ENCODE measurements at regions not wholly inside any gene's neighbourhood (a gene's known extent, or its start where the extent isn't known, plus 50 kb on each side); places are given as distances from the start of the nearest gene placed in this dataset.

DNA sequence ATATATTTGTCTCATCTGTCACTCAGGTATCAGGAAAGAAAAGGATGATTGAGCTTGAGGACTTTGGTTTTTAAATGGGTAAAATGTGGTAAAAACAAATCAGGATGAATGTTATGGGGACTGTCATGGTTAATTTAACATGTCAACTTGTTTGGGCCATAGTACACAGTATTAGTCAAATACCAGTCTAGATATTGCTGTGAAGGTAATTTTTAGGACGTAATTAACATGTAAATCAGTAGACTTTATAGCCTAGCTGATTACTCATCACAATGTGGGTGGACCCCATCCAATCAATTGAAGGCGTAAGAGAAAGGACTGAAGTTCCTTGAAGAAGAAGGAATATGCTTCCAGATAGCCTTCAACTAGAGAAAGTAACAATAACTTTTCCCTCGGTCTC lies 275.7 kb upstream of the ZNF804A start:
- ChIA-PET POLR2A (no interaction called here), CTCF (ENCODE audit: low intra/inter-chr PET ratio) (no interaction called here)
- Histone ChIP-seq H3K79me2 (ENCODE audit: control insufficient read depth, insufficient read depth, low read length) (no peaks in the 10 kb centered on the region), H3K9me3 (replicated peaks; ENCODE audit: control insufficient read depth, insufficient read depth, low read depth, low read length) (no peaks in the 10 kb centered on the region), H3K4me2 (ENCODE audit: insufficient read depth, low read length) (no peak overlapping the region), H3K4me3 (no peak overlapping the region), H3K27me3 (ENCODE audit: control insufficient read depth in 2 of 2, insufficient read depth in 2 of 2, low read length in 2 of 2) (no peaks in the 10 kb centered on the region), H3K9ac (ENCODE audit: insufficient read depth in 1 of 2, low read depth in 2 of 2, low read length in 2 of 2) (no peak overlapping the region), H2AFZ (ENCODE audit: low read depth, low read length) (no peak overlapping the region), H4K20me1 (replicated peaks; ENCODE audit: control insufficient read depth, insufficient read depth, low read length) (no peaks in the 10 kb centered on the region), H3K27ac (ENCODE audit: extremely low read depth, low read depth, low read length) (no peak overlapping the region), H3K4me1 (replicated peaks in 1 of 2; ENCODE audit: control insufficient read depth in 2 of 2, insufficient read depth in 2 of 2, low read length in 2 of 2) (no peaks in the 10 kb centered on the region), H3K36me3 (ENCODE audit: control insufficient read depth, insufficient read depth, low read length) (no peaks in the 10 kb centered on the region), H3K9me1 (ENCODE audit: control insufficient read depth, insufficient read depth, low read length) (no peaks in the 10 kb centered on the region)
- BruUV-seq (replicated peaks): no TSS peak
- TF ChIP-seq COPS2 (conservative IDR thresholded peaks at IDR 0.05) (no peak), ZNF76 (CRISPR knock-in tag; IDR thresholded peaks at IDR 0.05; ENCODE audit: borderline replicate concordance) (no peak)
- ATAC-seq (no peak), FAIRE-seq (no peak), DNase-seq (ENCODE audit: extremely low read depth in 1 of 4, low spot score in 3 of 4) (no peak)
- in situ Hi-C loops (cut with MboI) (no loop called here), intact Hi-C loops (cut with micrococcal nuclease) (no loop called here)
- WGBS (ENCODE audit: insufficient coverage, low coverage, missing lambda C conversion rate): 11% methylated on average over 3 of the region's 3 CpGs

DNA sequence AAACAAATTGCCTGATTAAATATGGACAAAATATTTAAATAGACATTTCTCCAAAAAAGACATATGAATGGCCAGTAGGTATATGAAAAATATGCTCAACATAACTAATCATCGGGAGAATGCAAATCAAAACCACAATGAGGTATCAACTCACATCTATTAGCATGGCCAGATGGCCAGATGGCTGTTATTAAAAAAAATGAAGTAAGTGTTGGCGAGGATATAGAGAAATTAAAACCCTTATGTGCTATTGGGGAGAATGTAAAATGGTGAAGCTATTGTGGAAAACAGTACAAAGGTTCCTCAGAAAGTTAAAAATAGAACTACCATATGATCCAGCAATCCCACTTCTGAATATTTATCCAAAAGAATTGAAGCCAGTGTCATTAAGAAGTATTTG lies 272.3 kb upstream of the ZNF804A start:
- ATAC-seq: no peak
- H3K4me2 ChIP-seq (ENCODE audit: insufficient read depth, low read length): no peak overlapping the region
- BruUV-seq (replicated peaks): no TSS peak
- no peaks in the 10 kb centered on the region for H3K27me3 ChIP-seq (ENCODE audit: control insufficient read depth in 2 of 2, insufficient read depth in 2 of 2, low read length in 2 of 2)
- FAIRE-seq: no peak
- H3K27ac ChIP-seq (ENCODE audit: extremely low read depth, low read depth, low read length): no peak overlapping the region
- 21% methylated on average over 2 of the region's 2 CpGs for WGBS (ENCODE audit: insufficient coverage, low coverage, missing lambda C conversion rate)
- no peaks in the 10 kb centered on the region for H3K36me3 ChIP-seq (ENCODE audit: control insufficient read depth, insufficient read depth, low read length)
- in situ Hi-C loops (cut with MboI) (no loop called here), intact Hi-C loops (cut with micrococcal nuclease) (no loop called here)
- TF ChIP-seq ADNP (tag; IDR thresholded peaks at IDR 0.05) (no peak), ETV5 (CRISPR knock-in tag; IDR thresholded peaks at IDR 0.05; ENCODE audit: low read depth) (no peak), HDAC1 (IDR thresholded peaks at IDR 0.05) (no peak), ETV6 (IDR thresholded peaks at IDR 0.05; ENCODE audit: borderline replicate concordance in 1 of 2, low read depth in 2 of 2, low read length in 1 of 2) (no peak), ETV6 (CRISPR knock-in tag; IDR thresholded peaks at IDR 0.05; ENCODE audit: borderline replicate concordance) (no peak), FOXJ3 (CRISPR knock-in tag; IDR thresholded peaks at IDR 0.05) (no peak), DNMT1 (IDR thresholded peaks at IDR 0.05) (no peak), ZNF253 (CRISPR knock-in tag; conservative IDR thresholded peaks at IDR 0.05) (no peak)
- TF ChIP-seq, protein P1, sequence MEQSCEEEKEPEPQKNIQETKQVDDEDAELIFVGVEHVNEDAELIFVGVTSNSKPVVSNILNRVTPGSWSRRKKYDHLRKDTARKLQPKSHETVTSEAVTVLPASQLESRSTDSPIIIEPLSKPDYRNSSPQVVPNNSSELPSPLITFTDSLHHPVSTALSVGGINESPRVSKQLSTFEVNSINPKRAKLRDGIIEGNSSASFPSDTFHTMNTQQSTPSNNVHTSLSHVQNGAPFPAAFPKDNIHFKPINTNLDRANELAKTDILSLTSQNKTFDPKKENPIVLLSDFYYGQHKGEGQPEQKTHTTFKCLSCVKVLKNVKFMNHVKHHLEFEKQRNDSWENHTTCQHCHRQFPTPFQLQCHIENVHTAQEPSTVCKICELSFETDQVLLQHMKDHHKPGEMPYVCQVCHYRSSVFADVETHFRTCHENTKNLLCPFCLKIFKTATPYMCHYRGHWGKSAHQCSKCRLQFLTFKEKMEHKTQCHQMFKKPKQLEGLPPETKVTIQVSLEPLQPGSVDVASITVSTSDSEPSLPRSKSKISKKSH (CRISPR knock-in tag; IDR thresholded peaks at IDR 0.05): no peak
- TF ChIP-seq, protein P2, sequence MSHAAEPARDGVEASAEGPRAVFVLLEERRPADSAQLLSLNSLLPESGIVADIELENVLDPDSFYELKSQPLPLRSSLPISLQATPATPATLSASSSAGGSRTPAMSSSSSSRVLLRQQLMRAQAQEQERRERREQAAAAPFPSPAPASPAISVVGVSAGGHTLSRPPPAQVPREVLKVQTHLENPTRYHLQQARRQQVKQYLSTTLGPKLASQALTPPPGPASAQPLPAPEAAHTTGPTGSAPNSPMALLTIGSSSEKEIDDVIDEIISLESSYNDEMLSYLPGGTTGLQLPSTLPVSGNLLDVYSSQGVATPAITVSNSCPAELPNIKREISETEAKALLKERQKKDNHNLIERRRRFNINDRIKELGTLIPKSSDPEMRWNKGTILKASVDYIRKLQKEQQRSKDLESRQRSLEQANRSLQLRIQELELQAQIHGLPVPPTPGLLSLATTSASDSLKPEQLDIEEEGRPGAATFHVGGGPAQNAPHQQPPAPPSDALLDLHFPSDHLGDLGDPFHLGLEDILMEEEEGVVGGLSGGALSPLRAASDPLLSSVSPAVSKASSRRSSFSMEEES (CRISPR knock-in tag; IDR thresholded peaks at IDR 0.05): no peak
- no peaks in the 10 kb centered on the region for H3K4me1 ChIP-seq (replicated peaks in 1 of 2; ENCODE audit: control insufficient read depth in 2 of 2, insufficient read depth in 2 of 2, low read length in 2 of 2)
- DNase-seq (ENCODE audit: extremely low read depth in 1 of 4, low spot score in 3 of 4): no peak
- no peak overlapping the region for H3K4me3 ChIP-seq
- H3K9ac ChIP-seq (ENCODE audit: insufficient read depth in 1 of 2, low read depth in 2 of 2, low read length in 2 of 2): no peak overlapping the region
- H3K79me2 ChIP-seq (ENCODE audit: control insufficient read depth, insufficient read depth, low read length): no peaks in the 10 kb centered on the region
- ChIA-PET POLR2A (no interaction called here), CTCF (ENCODE audit: low intra/inter-chr PET ratio) (no interaction called here)
- H2AFZ ChIP-seq (ENCODE audit: low read depth, low read length): no peak overlapping the region
- H3K9me1 ChIP-seq (ENCODE audit: control insufficient read depth, insufficient read depth, low read length): no peaks in the 10 kb centered on the region
- no peaks in the 10 kb centered on the region for H3K9me3 ChIP-seq (replicated peaks; ENCODE audit: control insufficient read depth, insufficient read depth, low read depth, low read length)
- H4K20me1 ChIP-seq (replicated peaks; ENCODE audit: control insufficient read depth, insufficient read depth, low read length): no peaks in the 10 kb centered on the region
